CD4-positive, alpha-beta T cell treated with Interleukin-4 for 4 hours (primary cell): ENCODE measurements at regions not wholly inside any gene's neighbourhood (a gene's known extent, or its start where the extent isn't known, plus 50 kb on each side); places are given as distances from the start of the nearest gene placed in this dataset.

ENCODE experiments used
- DNase-seq: peaks from one replicate; pipeline ENCODE4 v3.0.0-alpha.2; 2020

GRCh38 chr14:84129941-84130340 lies 1400.0 kb upstream of the FLRT2 start:
- DNase-seq, result no peak

- DNase-seq, result no peak
These were observed 1398.0 kb upstream of the FLRT2 start for GRCh38 chr14:84131924-84132323.

GRCh38 chr14:84144166-84144565 lies 1385.8 kb upstream of the FLRT2 start:
- DNase-seq, result no peak

GRCh38 chr14:84152452-84152851 lies 1377.5 kb upstream of the FLRT2 start:
- no peak for DNase-seq

GRCh38 chr14:84162633-84163032 lies 1367.3 kb upstream of the FLRT2 start:
- DNase-seq, result no peak

- no peak for DNase-seq
These were observed 1362.9 kb upstream of the FLRT2 start for GRCh38 chr14:84167026-84167425.

GRCh38 chr14:84180336-84180735 lies 1349.6 kb upstream of the FLRT2 start:
- no peak for DNase-seq

- no peak for DNase-seq
These were observed 1348.9 kb upstream of the FLRT2 start for GRCh38 chr14:84181072-84181471.

GRCh38 chr14:84195514-84195913 lies 1334.4 kb upstream of the FLRT2 start:
- no peak for DNase-seq

GRCh38 chr14:84197704-84198103 lies 1332.2 kb upstream of the FLRT2 start:
- DNase-seq, result no peak

- DNase-seq, result no peak
These were observed 1327.5 kb upstream of the FLRT2 start for GRCh38 chr14:84202486-84202885.

GRCh38 chr14:84203896-84204295 lies 1326.0 kb upstream of the FLRT2 start:
- no peak for DNase-seq

- DNase-seq, result no peak
These were observed 1321.5 kb upstream of the FLRT2 start for GRCh38 chr14:84208451-84208850.

GRCh38 chr14:84209031-84209430 lies 1320.9 kb upstream of the FLRT2 start:
- no peak for DNase-seq

- no peak for DNase-seq
These were observed 1312.9 kb upstream of the FLRT2 start for GRCh38 chr14:84217066-84217465.

GRCh38 chr14:84225268-84225667 lies 1304.7 kb upstream of the FLRT2 start:
- DNase-seq, result no peak

GRCh38 chr14:84228702-84229101 lies 1301.2 kb upstream of the FLRT2 start:
- DNase-seq, result no peak

- no peak for DNase-seq
These were observed 1295.7 kb upstream of the FLRT2 start for GRCh38 chr14:84234281-84234680.

- DNase-seq, result no peak
These were observed 1293.7 kb upstream of the FLRT2 start for GRCh38 chr14:84236290-84236689.

- DNase-seq, result no peak
These were observed 1292.1 kb upstream of the FLRT2 start for GRCh38 chr14:84237881-84238280.

- no peak for DNase-seq
These were observed 1282.3 kb upstream of the FLRT2 start for GRCh38 chr14:84247693-84248092.

- no peak for DNase-seq
These were observed 1279.1 kb upstream of the FLRT2 start for GRCh38 chr14:84250893-84251292.

- no peak for DNase-seq
These were observed 1278.4 kb upstream of the FLRT2 start for GRCh38 chr14:84251411-84252115.

- no peak for DNase-seq
These were observed 1277.2 kb upstream of the FLRT2 start for GRCh38 chr14:84252706-84253105.

GRCh38 chr14:84253326-84253725 lies 1276.6 kb upstream of the FLRT2 start:
- DNase-seq, result no peak
